Astrocyte of the cerebellum (primary cell): ENCODE measurements at regions not wholly inside any gene's neighbourhood (a gene's known extent, or its start where the extent isn't known, plus 50 kb on each side); places are given as distances from the start of the nearest gene placed in this dataset.

Experiments
- DNase-seq: peaks from one replicate; pipeline ENCODE4 v3.0.0-alpha.2; 2011; ENCODE audit warnings: low read depth
- H3K4me3 ChIP-seq: 2 replicates; pipeline ENCODE4 v1.5.1; 2011; ENCODE audit warnings: mild to moderate bottlenecking, low read depth, low read length, moderate library complexity
- in situ Hi-C: cut with HindIII; loops from 2 replicates; pipeline ENCODE4 v1.10.0; 2017; ENCODE audit warnings: low sequenced_read_pairs
- TF ChIP-seq, protein P1 (sequence below): IDR thresholded peaks from 2 replicates; pipeline ENCODE4 v1.5.1; 2012; ENCODE audit warnings: low read length, low read depth, moderate library complexity, mild to moderate bottlenecking; ENCODE audit errors: missing control alignments

- DNase-seq, result no peak
- TF ChIP-seq, protein P1, sequence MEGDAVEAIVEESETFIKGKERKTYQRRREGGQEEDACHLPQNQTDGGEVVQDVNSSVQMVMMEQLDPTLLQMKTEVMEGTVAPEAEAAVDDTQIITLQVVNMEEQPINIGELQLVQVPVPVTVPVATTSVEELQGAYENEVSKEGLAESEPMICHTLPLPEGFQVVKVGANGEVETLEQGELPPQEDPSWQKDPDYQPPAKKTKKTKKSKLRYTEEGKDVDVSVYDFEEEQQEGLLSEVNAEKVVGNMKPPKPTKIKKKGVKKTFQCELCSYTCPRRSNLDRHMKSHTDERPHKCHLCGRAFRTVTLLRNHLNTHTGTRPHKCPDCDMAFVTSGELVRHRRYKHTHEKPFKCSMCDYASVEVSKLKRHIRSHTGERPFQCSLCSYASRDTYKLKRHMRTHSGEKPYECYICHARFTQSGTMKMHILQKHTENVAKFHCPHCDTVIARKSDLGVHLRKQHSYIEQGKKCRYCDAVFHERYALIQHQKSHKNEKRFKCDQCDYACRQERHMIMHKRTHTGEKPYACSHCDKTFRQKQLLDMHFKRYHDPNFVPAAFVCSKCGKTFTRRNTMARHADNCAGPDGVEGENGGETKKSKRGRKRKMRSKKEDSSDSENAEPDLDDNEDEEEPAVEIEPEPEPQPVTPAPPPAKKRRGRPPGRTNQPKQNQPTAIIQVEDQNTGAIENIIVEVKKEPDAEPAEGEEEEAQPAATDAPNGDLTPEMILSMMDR, result no peak
- H3K4me3 ChIP-seq, result no peak overlapping the region
- in situ Hi-C loops, result no loop called here
These were observed 442.9 kb downstream of the EDEM1 start for GRCh38 chr3:5630406-5630805.

GRCh38 chr3:5633960-5634359 lies 446.5 kb downstream of the EDEM1 start:
- in situ Hi-C loops, result no loop called here
- H3K4me3 ChIP-seq, result no peak overlapping the region
- TF ChIP-seq, protein P1, result no peak
- DNase-seq, result no peak

- no peak overlapping the region for H3K4me3 ChIP-seq
- in situ Hi-C loops, result no loop called here
- TF ChIP-seq, protein P1, result no peak
- no peak for DNase-seq
These were observed 446.9 kb downstream of the EDEM1 start for GRCh38 chr3:5634411-5634810.

DNA sequence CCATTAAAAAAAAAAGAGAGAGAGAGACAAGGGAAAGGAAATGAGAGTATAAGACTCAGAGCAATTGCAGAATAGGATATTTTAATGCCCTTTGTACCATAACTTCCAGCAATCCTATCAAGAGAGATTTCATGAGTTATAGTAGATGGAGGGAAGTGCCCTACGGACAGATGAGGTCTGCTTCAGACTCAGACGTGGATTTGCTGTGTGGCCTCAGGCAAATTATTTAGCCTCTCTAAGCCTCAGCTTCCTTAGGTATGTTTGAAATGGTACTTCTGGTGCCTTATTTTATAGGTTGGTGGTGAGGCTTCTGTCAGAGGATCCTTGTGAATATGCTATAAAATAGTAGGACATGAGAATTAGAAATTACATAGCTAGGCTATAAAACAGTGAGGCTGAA lies 448.2 kb downstream of the EDEM1 start:
- DNase-seq, result no peak
- in situ Hi-C loops, result no loop called here
- no peak overlapping the region for H3K4me3 ChIP-seq
- TF ChIP-seq, protein P1, result no peak

- DNase-seq, result no peak
- no peak overlapping the region for H3K4me3 ChIP-seq
- TF ChIP-seq, protein P1, result no peak
- in situ Hi-C loops, result no loop called here
These were observed 451.0 kb downstream of the EDEM1 start for GRCh38 chr3:5638550-5638949.

- TF ChIP-seq, protein P1, result no peak
- in situ Hi-C loops, result no loop called here
- no peak for DNase-seq
- H3K4me3 ChIP-seq, result no peak overlapping the region
These were observed 457.5 kb downstream of the EDEM1 start for GRCh38 chr3:5644773-5645670.
